ENCODE measurements at regions not wholly inside any gene's neighbourhood (a gene's known extent, or its start where the extent isn't known, plus 50 kb on each side); places are given as distances from the start of the nearest gene placed in this dataset.

GRCh38 chr18:61201511-61201910 lies 131.7 kb upstream of the CDH20 start:
- TF ChIP-seq POLR2A (IDR thresholded peaks at IDR 0.05; ENCODE audit: extremely low read depth, insufficient read length) (no peak), MYC (IDR thresholded peaks at IDR 0.05; ENCODE audit: low read depth, low read length) (no peak)
- TF ChIP-seq, protein P1, sequence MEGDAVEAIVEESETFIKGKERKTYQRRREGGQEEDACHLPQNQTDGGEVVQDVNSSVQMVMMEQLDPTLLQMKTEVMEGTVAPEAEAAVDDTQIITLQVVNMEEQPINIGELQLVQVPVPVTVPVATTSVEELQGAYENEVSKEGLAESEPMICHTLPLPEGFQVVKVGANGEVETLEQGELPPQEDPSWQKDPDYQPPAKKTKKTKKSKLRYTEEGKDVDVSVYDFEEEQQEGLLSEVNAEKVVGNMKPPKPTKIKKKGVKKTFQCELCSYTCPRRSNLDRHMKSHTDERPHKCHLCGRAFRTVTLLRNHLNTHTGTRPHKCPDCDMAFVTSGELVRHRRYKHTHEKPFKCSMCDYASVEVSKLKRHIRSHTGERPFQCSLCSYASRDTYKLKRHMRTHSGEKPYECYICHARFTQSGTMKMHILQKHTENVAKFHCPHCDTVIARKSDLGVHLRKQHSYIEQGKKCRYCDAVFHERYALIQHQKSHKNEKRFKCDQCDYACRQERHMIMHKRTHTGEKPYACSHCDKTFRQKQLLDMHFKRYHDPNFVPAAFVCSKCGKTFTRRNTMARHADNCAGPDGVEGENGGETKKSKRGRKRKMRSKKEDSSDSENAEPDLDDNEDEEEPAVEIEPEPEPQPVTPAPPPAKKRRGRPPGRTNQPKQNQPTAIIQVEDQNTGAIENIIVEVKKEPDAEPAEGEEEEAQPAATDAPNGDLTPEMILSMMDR (IDR thresholded peaks at IDR 0.05; ENCODE audit: low read depth, low read length), result no peak
- TF ChIP-seq, protein P2, sequence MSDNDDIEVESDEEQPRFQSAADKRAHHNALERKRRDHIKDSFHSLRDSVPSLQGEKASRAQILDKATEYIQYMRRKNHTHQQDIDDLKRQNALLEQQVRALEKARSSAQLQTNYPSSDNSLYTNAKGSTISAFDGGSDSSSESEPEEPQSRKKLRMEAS (IDR thresholded peaks at IDR 0.05; ENCODE audit: low read depth, low read length), result no peak

All from NB4 (cell line).